HEK293 (cell line): ENCODE measurements at regions not wholly inside any gene's neighbourhood (a gene's known extent, or its start where the extent isn't known, plus 50 kb on each side); places are given as distances from the start of the nearest gene placed in this dataset.

ENCODE experiments used
- CTCF ChIP-seq: fragments of 450-650 bp; formaldehyde crosslinking; IDR thresholded peaks from 2 replicates; pipeline ENCODE4 v1.5.1; 2016; ENCODE audit warnings: missing biosample characterization, missing genetic modification characterization
- GLIS1 ChIP-seq: fragments of 450-650 bp; formaldehyde crosslinking; IDR thresholded peaks from 2 replicates; pipeline ENCODE4 v1.5.1; 2016; ENCODE audit warnings: missing biosample characterization, missing genetic modification characterization
- SCRT1 ChIP-seq: fragments of 450-650 bp; formaldehyde crosslinking; IDR thresholded peaks from 2 replicates; pipeline ENCODE4 v1.5.1; 2016; ENCODE audit warnings: missing biosample characterization, missing genetic modification characterization, borderline replicate concordance
- ZEB2 ChIP-seq: fragments of 450-650 bp; formaldehyde crosslinking; IDR thresholded peaks from 2 replicates; pipeline ENCODE4 v1.5.1; 2016; ENCODE audit warnings: missing biosample characterization, missing genetic modification characterization
- ZNF23 ChIP-seq: fragments of 450-650 bp; formaldehyde crosslinking; IDR thresholded peaks from 2 replicates; pipeline ENCODE4 v1.5.1; 2016; ENCODE audit warnings: missing biosample characterization, missing genetic modification characterization, borderline replicate concordance
- ZNF394 ChIP-seq: fragments of 450-650 bp; formaldehyde crosslinking; IDR thresholded peaks from 2 replicates; pipeline ENCODE4 v1.5.1; 2016; ENCODE audit warnings: missing biosample characterization, missing genetic modification characterization, mild to moderate bottlenecking, moderate library complexity, borderline replicate concordance
- ZNF792 ChIP-seq: fragments of 450-650 bp; formaldehyde crosslinking; IDR thresholded peaks from 2 replicates; pipeline ENCODE4 v1.5.1; 2016; ENCODE audit warnings: missing biosample characterization, missing genetic modification characterization
- TF ChIP-seq, protein P1 (sequence below): fragments of 450-650 bp; formaldehyde crosslinking; IDR thresholded peaks from 2 replicates; pipeline ENCODE4 v1.5.1; 2016; ENCODE audit warnings: missing biosample characterization, missing genetic modification characterization

GRCh38 chr16:64317601-64318000 lies 804.3 kb downstream of the CDH11 start:
- TF ChIP-seq ZNF792 (tag by site-specific recombination): no peak
- no peak for TF ChIP-seq ZNF394
- no peak for TF ChIP-seq CTCF (tag by site-specific recombination)
- TF ChIP-seq ZEB2 (tag by site-specific recombination): no peak
- TF ChIP-seq SCRT1 (tag by site-specific recombination): no peak
- no peak for TF ChIP-seq ZNF23
- TF ChIP-seq, protein P1, sequence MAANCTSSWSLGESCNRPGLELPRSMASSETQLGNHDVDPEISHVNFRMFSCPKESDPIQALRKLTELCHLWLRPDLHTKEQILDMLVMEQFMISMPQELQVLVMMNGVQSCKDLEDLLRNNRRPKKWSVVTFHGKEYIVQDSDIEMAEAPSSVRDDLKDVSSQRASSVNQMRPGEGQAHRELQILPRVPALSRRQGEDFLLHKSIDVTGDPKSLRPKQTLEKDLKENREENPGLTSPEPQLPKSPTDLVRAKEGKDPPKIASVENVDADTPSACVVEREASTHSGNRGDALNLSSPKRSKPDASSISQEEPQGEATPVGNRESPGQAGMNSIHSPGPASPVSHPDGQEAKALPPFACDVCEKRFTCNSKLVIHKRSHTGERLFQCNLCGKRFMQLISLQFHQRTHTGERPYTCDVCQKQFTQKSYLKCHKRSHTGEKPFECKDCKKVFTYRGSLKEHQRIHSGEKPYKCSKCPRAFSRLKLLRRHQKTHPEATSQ (tag by site-specific recombination): no peak
- no peak for TF ChIP-seq GLIS1 (tag by site-specific recombination)
